Karpas-422 (cell line): ENCODE measurements at regions not wholly inside any gene's neighbourhood (a gene's known extent, or its start where the extent isn't known, plus 50 kb on each side); places are given as distances from the start of the nearest gene placed in this dataset.

Experiments used
- DNase-seq: peaks from one replicate; pipeline ENCODE4 v3.0.0-alpha.2; 2015
- H2AFZ ChIP-seq: fragments of 200-600 bp; sonication (generic); 2 replicates; pipeline ENCODE4 v1.6.1; 2014; ENCODE audit warnings: antibody characterized with exemption, low read length, mixed read lengths
- H3K27ac ChIP-seq: fragments of 200-600 bp; sonication (generic); 2 replicates; pipeline ENCODE4 v1.5.1; 2014; ENCODE audit warnings: mild to moderate bottlenecking, low read length, moderate library complexity
- H3K27me3 ChIP-seq: fragments of 200-600 bp; sonication (generic); 2 replicates; pipeline ENCODE4 v1.6.1; 2014; ENCODE audit warnings: low read length, mixed read lengths
- H3K36me3 ChIP-seq: fragments of 200-600 bp; sonication (generic); 2 replicates; pipeline ENCODE4 v1.6.1; 2014; ENCODE audit warnings: low read length, mixed read lengths; ENCODE audit not compliant: insufficient read depth
- H3K4me1 ChIP-seq: fragments of 200-600 bp; sonication (generic); 2 replicates; pipeline ENCODE4 v1.6.1; 2014; ENCODE audit warnings: mild to moderate bottlenecking, low read length, mixed read lengths
- H3K4me2 ChIP-seq: fragments of 200-600 bp; sonication (generic); 2 replicates; pipeline ENCODE4 v1.6.1; 2014; ENCODE audit warnings: low read length, low read depth, mild to moderate bottlenecking; ENCODE audit not compliant: poor library complexity, severe bottlenecking
- H3K4me3 ChIP-seq: fragments of 200-600 bp; sonication (generic); 2 replicates; pipeline ENCODE4 v1.5.1; 2014; ENCODE audit warnings: mild to moderate bottlenecking, antibody characterized with exemption, low read length, mixed read lengths
- H3K79me2 ChIP-seq: fragments of 200-600 bp; sonication (generic); 2 replicates; pipeline ENCODE4 v1.6.1; 2014; ENCODE audit warnings: mild to moderate bottlenecking, low read length, mixed read lengths
- H3K9ac ChIP-seq: fragments of 200-600 bp; sonication (generic); 2 replicates; pipeline ENCODE4 v1.6.0; 2014; ENCODE audit warnings: low read length
- H3K9me2 ChIP-seq: fragments of 200-600 bp; sonication (generic), shearing (Covaris generic); replicated peaks from 2 replicates; pipeline ENCODE4 v1.6.0; 2014; ENCODE audit warnings: mild to moderate bottlenecking, low read length, moderate library complexity; ENCODE audit not compliant: insufficient read depth
- H3K9me3 ChIP-seq: fragments of 300-700, 200-600 bp; sonication (generic); 2 replicates; pipeline ENCODE4 v1.6.1; 2014; ENCODE audit warnings: low read length, mixed read lengths
- H4K20me1 ChIP-seq: fragments of 200-600 bp; sonication (generic); 2 replicates; pipeline ENCODE4 v1.6.1; 2014; ENCODE audit warnings: mild to moderate bottlenecking, antibody characterized with exemption, low read length, low read depth; ENCODE audit not compliant: insufficient read depth

- Histone ChIP-seq H3K79me2 (no peaks in the 10 kb centered on the region), H3K9me3 (peaks cover 13% of the 10 kb centered on the region), H3K9me2 (no peaks in the 10 kb centered on the region; the same call in 1 of the 2 replicates), H3K36me3 (no peaks in the 10 kb centered on the region), H3K9ac (no peak overlapping the region), H3K27ac (no peak overlapping the region), H3K4me3 (no peak overlapping the region), H3K4me2 (no peak overlapping the region), H2AFZ (no peak overlapping the region), H3K4me1 (no peaks in the 10 kb centered on the region), H3K27me3 (no peaks in the 10 kb centered on the region), H4K20me1 (no peaks in the 10 kb centered on the region)
- DNase-seq = no peak
Measured at GRCh38 chr6:76438768-76439167, 366.3 kb upstream of the IMPG1 start.

- Histone ChIP-seq H3K4me3 (no peak overlapping the region), H3K27me3 (no peaks in the 10 kb centered on the region), H3K9me2 (no peaks in the 10 kb centered on the region), H4K20me1 (no peaks in the 10 kb centered on the region), H3K4me2 (no peak overlapping the region), H3K36me3 (no peaks in the 10 kb centered on the region), H3K9me3 (peaks cover 13% of the 10 kb centered on the region), H2AFZ (no peak overlapping the region), H3K4me1 (no peaks in the 10 kb centered on the region), H3K9ac (no peak overlapping the region), H3K27ac (no peak overlapping the region), H3K79me2 (no peaks in the 10 kb centered on the region)
- DNase-seq = no peak
Measured at GRCh38 chr6:76435174-76435573, 362.7 kb upstream of the IMPG1 start.

DNA sequence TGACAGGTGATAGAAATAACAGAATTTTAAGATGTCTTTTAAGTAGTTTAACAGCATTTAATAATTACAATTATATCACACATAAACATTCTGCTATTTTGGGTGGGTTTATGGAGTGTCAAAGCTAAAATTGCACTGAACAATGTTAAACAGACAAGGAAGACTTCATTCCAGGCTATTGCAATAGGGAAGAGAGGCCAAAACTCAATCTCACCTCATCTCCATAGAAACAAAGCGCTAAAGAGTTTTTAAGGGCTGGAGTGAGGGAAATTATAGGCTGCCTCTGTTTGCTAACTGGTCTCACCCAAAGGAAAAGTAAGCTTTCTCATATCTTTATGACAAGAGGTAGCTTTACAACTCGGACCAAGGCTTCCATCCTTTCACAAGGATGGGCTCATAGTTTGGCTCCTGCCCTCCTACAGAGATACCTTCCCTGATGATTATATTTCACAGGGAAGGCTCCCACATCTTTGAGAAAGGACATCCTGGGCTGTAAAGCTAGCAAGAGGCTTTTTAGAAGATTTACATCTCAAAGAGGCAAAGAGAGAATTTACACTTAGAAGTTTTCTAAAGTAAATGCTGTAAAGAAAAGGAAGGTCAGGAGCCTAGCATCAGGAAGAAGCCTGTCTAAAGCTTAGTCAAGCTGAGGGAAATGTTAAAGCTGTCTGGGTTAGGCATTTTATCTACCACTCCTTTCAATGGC is 350.2 kb upstream of the IMPG1 start:
- H3K9me3 ChIP-seq = no peaks in the 10 kb centered on the region
- no peaks in the 10 kb centered on the region for H4K20me1 ChIP-seq
- no peak overlapping the region for H3K4me3 ChIP-seq
- H3K27ac ChIP-seq = no peak overlapping the region
- no peaks in the 10 kb centered on the region for H3K9me2 ChIP-seq
- no peaks in the 10 kb centered on the region for H3K36me3 ChIP-seq
- no peaks in the 10 kb centered on the region for H3K27me3 ChIP-seq
- no peak for DNase-seq
- H3K4me1 ChIP-seq = no peaks in the 10 kb centered on the region
- H2AFZ ChIP-seq = no peak overlapping the region
- H3K4me2 ChIP-seq = no peak overlapping the region
- no peak overlapping the region for H3K9ac ChIP-seq
- no peaks in the 10 kb centered on the region for H3K79me2 ChIP-seq

- Histone ChIP-seq H3K27me3 (no peaks in the 10 kb centered on the region), H3K27ac (no peak overlapping the region), H3K9me3 (no peaks in the 10 kb centered on the region), H3K4me2 (no peak overlapping the region), H3K9ac (no peak overlapping the region), H3K4me3 (no peak overlapping the region), H3K36me3 (no peaks in the 10 kb centered on the region), H3K79me2 (no peaks in the 10 kb centered on the region), H2AFZ (no peak overlapping the region), H3K9me2 (no peaks in the 10 kb centered on the region), H3K4me1 (no peaks in the 10 kb centered on the region), H4K20me1 (no peaks in the 10 kb centered on the region)
- no peak for DNase-seq
Measured at GRCh38 chr6:76420094-76420493, 347.6 kb upstream of the IMPG1 start.

GRCh38 chr6:76418560-76419223 is 346.2 kb upstream of the IMPG1 start:
- H3K9me3 ChIP-seq = no peaks in the 10 kb centered on the region
- no peaks in the 10 kb centered on the region for H3K27me3 ChIP-seq
- H3K9me2 ChIP-seq = no peaks in the 10 kb centered on the region
- H3K4me2 ChIP-seq = no peak overlapping the region
- H4K20me1 ChIP-seq = no peaks in the 10 kb centered on the region
- no peak for DNase-seq
- H3K27ac ChIP-seq = no peak overlapping the region
- H3K4me1 ChIP-seq = no peaks in the 10 kb centered on the region
- H3K79me2 ChIP-seq = no peaks in the 10 kb centered on the region
- no peak overlapping the region for H3K9ac ChIP-seq
- no peaks in the 10 kb centered on the region for H3K36me3 ChIP-seq
- H2AFZ ChIP-seq = no peak overlapping the region
- H3K4me3 ChIP-seq = no peak overlapping the region

DNA sequence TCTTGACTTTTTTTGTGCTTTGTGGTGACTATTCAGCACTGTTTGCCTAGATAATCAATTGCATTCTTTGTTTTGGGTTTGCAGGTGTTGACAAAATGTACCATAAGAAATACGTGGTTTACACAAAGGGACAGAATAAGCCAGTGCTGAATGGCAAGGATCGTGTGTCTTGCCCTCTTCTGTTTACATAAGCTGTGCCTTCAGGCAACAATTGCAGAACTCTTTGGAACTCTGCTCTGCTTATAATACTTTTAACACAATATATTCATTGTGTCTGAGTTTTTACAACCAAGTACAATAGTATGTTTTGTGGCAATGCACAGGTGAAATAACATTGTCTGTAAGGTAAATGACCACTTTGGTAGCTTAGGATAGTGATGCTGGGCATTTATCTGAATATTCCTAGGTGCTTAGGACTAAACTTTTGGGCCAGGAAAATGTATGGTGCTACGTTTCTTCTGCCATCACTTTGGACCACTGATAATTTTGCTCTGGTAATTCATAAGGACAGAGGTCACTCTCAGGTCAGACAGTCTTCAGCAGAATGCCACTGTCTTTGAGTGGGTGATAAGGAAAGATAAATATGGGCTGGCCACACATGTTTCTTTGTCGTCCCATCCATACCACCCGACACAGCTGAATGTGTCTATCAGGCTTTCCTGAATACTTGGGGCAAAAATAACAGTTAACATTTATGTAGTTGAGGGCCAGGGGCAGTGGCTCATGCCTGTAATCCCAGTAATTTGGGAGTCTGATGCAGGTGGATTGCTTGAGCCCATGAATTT is 344.6 kb upstream of the IMPG1 start:
- no peak overlapping the region for H3K27ac ChIP-seq
- H3K4me3 ChIP-seq = no peak overlapping the region
- no peaks in the 10 kb centered on the region for H3K4me1 ChIP-seq
- no peak overlapping the region for H3K9ac ChIP-seq
- H3K9me3 ChIP-seq = peaks cover 4% of the 10 kb centered on the region; the same call in 1 of the 2 replicates
- no peaks in the 10 kb centered on the region for H4K20me1 ChIP-seq
- no peak overlapping the region for H2AFZ ChIP-seq
- H3K9me2 ChIP-seq = no peaks in the 10 kb centered on the region
- H3K27me3 ChIP-seq = no peaks in the 10 kb centered on the region
- H3K36me3 ChIP-seq = no peaks in the 10 kb centered on the region
- no peak overlapping the region for H3K4me2 ChIP-seq
- no peak for DNase-seq
- no peaks in the 10 kb centered on the region for H3K79me2 ChIP-seq

DNA sequence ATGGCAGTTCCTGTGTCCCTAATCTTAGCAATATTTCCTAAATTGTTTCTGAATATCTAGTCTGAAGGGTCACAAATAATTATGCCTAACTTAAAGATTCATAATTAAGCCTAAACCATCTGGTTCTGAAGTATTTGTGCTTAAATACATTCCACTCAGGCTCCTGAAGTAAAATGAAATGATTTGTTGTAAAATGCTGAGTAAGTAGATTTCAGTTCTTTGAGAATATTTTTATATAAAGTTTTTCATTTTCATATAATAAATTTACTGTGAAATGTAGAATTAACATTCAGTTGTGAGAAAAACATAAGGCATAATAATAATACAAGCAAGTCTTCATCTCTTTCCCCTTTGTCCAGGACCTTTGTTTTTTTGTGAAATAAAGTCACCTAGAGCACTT is 330.6 kb upstream of the IMPG1 start:
- no peaks in the 10 kb centered on the region for H3K27me3 ChIP-seq
- no peak overlapping the region for H3K4me3 ChIP-seq
- no peaks in the 10 kb centered on the region for H3K4me1 ChIP-seq
- H3K9me3 ChIP-seq = peaks cover 9% of the 10 kb centered on the region; the same call in 1 of the 2 replicates
- no peaks in the 10 kb centered on the region for H3K79me2 ChIP-seq
- no peaks in the 10 kb centered on the region for H3K36me3 ChIP-seq
- H3K9me2 ChIP-seq = no peaks in the 10 kb centered on the region
- no peak overlapping the region for H3K9ac ChIP-seq
- H4K20me1 ChIP-seq = no peaks in the 10 kb centered on the region
- H3K4me2 ChIP-seq = no peak overlapping the region
- H3K27ac ChIP-seq = no peak overlapping the region
- no peak for DNase-seq
- no peak overlapping the region for H2AFZ ChIP-seq

DNA sequence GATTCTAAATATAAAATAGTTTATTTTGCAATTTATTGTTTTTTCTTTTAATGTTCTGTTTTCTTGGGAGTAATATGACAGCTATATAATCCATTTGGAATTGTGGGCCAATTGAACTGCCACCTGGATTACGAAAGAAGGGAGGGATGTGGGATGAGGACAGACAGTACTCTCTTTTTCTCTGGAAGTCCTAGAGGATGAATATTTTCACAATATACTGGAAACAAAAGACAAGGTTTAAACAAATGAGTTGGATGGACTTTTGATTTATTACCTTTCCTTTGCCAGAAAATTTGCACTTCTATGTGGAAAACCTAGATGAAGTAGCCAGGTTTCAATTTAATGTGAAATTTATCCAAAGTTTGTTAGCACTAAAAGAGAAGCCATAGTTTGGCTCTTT is 325.5 kb upstream of the IMPG1 start:
- Histone ChIP-seq H3K4me2 (no peak overlapping the region), H3K4me3 (no peak overlapping the region), H2AFZ (no peak overlapping the region), H3K9me3 (peaks cover 9% of the 10 kb centered on the region), H3K27ac (no peak overlapping the region), H3K27me3 (no peaks in the 10 kb centered on the region), H3K36me3 (no peaks in the 10 kb centered on the region), H3K9me2 (no peaks in the 10 kb centered on the region), H3K4me1 (no peaks in the 10 kb centered on the region), H3K9ac (no peak overlapping the region), H3K79me2 (no peaks in the 10 kb centered on the region), H4K20me1 (no peaks in the 10 kb centered on the region)
- no peak for DNase-seq
